Fibroblast of skin of scalp (primary cell): ENCODE measurements at regions not wholly inside any gene's neighbourhood (a gene's known extent, or its start where the extent isn't known, plus 50 kb on each side); places are given as distances from the start of the nearest gene placed in this dataset.
A peak's percentile ranks its signal among the peaks of the same experiment; 100 is the strongest.

Source experiments
- DNase-seq: peaks from one replicate; pipeline ENCODE4 v3.0.0-alpha.2; 2013

- DNase-seq: no peak
Measured at GRCh38 chr2:129091620-129092019, 773.0 kb upstream of the HS6ST1 start.

GRCh38 chr2:129092956-129093355, 774.3 kb upstream of the HS6ST1 start:
- no peak for DNase-seq

- DNase-seq: no peak
Measured at GRCh38 chr2:129101186-129101585, 782.5 kb upstream of the HS6ST1 start.

- no peak for DNase-seq
Measured at GRCh38 chr2:129103936-129104878, 785.5 kb upstream of the HS6ST1 start.

- no peak for DNase-seq
Measured at GRCh38 chr2:129112181-129112580, 793.5 kb upstream of the HS6ST1 start.

GRCh38 chr2:129113776-129114175, 795.1 kb upstream of the HS6ST1 start:
- no peak for DNase-seq

- DNase-seq: peak; percentile 5
Measured at GRCh38 chr2:129117434-129117833, 798.8 kb upstream of the HS6ST1 start.

GRCh38 chr2:129118296-129118695, 799.6 kb upstream of the HS6ST1 start:
- DNase-seq: no peak

- no peak for DNase-seq
Measured at GRCh38 chr2:129129087-129129486, 810.4 kb upstream of the HS6ST1 start.

- DNase-seq: no peak
Measured at GRCh38 chr2:129133692-129134641, 815.3 kb upstream of the HS6ST1 start.

- no peak for DNase-seq
Measured at GRCh38 chr2:129135017-129135416, 816.3 kb upstream of the HS6ST1 start.

GRCh38 chr2:129139380-129139779, 820.7 kb upstream of the HS6ST1 start:
- no peak for DNase-seq

GRCh38 chr2:129142465-129142864, 823.8 kb upstream of the HS6ST1 start:
- DNase-seq: no peak

GRCh38 chr2:129144082-129144791, 825.6 kb upstream of the HS6ST1 start:
- DNase-seq: no peak

GRCh38 chr2:129152514-129152913, 827.0 kb upstream of the RAB6C start:
- no peak for DNase-seq

- DNase-seq: no peak
Measured at GRCh38 chr2:129160879-129161278, 818.6 kb upstream of the RAB6C start.

- no peak for DNase-seq
Measured at GRCh38 chr2:129164220-129164949, 815.1 kb upstream of the RAB6C start.

- DNase-seq: peak; percentile 2
Measured at GRCh38 chr2:129165006-129165405, 814.5 kb upstream of the RAB6C start.

- no peak for DNase-seq
Measured at GRCh38 chr2:129167456-129167855, 812.0 kb upstream of the RAB6C start.

GRCh38 chr2:129170570-129170969, 808.9 kb upstream of the RAB6C start:
- no peak for DNase-seq

GRCh38 chr2:129174143-129174542, 805.3 kb upstream of the RAB6C start:
- no peak for DNase-seq

- DNase-seq: no peak
Measured at GRCh38 chr2:129175051-129175450, 804.4 kb upstream of the RAB6C start.
